Endothelial cell (in vitro differentiated cells): ENCODE measurements at regions not wholly inside any gene's neighbourhood (a gene's known extent, or its start where the extent isn't known, plus 50 kb on each side); places are given as distances from the start of the nearest gene placed in this dataset.

Experiments
- DNase-seq: peaks from one replicate; pipeline ENCODE4 v3.0.0; 2021; ENCODE audit warnings: low spot score
- H3K27ac Mint-ChIP-seq: one replicate; pipeline ENCODE4 v1.8.0; 2021; ENCODE audit warnings: mixed read lengths, inconsistent platforms; ENCODE audit not compliant: unreplicated experiment
- H3K27me3 Mint-ChIP-seq: one replicate; pipeline ENCODE4 v1.8.0; 2021; ENCODE audit warnings: mild to moderate bottlenecking, moderate library complexity, mixed read lengths, inconsistent platforms; ENCODE audit not compliant: unreplicated experiment
- H3K36me3 Mint-ChIP-seq: one replicate; pipeline ENCODE4 v1.8.0; 2021; ENCODE audit warnings: mild to moderate bottlenecking, low read depth, mixed read lengths, inconsistent platforms; ENCODE audit not compliant: unreplicated experiment
- H3K4me1 Mint-ChIP-seq: one replicate; pipeline ENCODE4 v1.8.0; 2021; ENCODE audit warnings: mild to moderate bottlenecking, mixed read lengths, inconsistent platforms; ENCODE audit not compliant: unreplicated experiment
- H3K4me3 Mint-ChIP-seq: one replicate; pipeline ENCODE4 v1.8.0; 2021; ENCODE audit warnings: mild to moderate bottlenecking, mixed read lengths, inconsistent platforms; ENCODE audit not compliant: unreplicated experiment
- H3K9me3 Mint-ChIP-seq: one replicate; pipeline ENCODE4 v1.8.0; 2021; ENCODE audit warnings: mixed read lengths, inconsistent platforms; ENCODE audit not compliant: unreplicated experiment
- TF ChIP-seq, protein P1 (sequence below): fragments of 200-600 bp; sonication (generic); IDR thresholded peaks from one replicate; pipeline ENCODE4 v1.5.0; 2021; ENCODE audit warnings: antibody characterized with exemption; ENCODE audit not compliant: unreplicated experiment

DNA sequence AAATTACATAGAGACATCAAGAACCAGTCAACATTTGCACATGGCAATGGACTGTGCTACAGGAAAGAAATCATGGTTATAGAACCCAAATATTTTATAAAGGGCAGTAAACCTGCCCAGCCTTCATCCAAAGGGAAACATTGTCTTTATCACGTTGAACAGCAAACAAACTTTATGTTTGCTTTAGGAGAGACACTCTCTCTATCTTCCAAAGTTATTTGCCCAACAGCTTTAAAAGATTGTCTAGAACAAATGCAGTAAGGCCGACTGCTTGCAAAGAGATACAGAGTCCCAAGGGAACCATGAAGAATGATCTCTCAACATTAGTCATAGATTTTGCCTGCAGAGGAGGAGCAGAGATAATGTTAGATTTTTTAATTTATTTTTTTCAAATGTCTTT is 1323.5 kb upstream of the SLC10A2 start:
- Mint-ChIP-seq H3K4me1 (no peaks in the 10 kb centered on the region), H3K27me3 (no peaks in the 10 kb centered on the region), H3K9me3 (peaks cover 5% of the 10 kb centered on the region), H3K4me3 (no peak overlapping the region), H3K36me3 (no peaks in the 10 kb centered on the region), H3K27ac (no peak overlapping the region)
- TF ChIP-seq, protein P1, sequence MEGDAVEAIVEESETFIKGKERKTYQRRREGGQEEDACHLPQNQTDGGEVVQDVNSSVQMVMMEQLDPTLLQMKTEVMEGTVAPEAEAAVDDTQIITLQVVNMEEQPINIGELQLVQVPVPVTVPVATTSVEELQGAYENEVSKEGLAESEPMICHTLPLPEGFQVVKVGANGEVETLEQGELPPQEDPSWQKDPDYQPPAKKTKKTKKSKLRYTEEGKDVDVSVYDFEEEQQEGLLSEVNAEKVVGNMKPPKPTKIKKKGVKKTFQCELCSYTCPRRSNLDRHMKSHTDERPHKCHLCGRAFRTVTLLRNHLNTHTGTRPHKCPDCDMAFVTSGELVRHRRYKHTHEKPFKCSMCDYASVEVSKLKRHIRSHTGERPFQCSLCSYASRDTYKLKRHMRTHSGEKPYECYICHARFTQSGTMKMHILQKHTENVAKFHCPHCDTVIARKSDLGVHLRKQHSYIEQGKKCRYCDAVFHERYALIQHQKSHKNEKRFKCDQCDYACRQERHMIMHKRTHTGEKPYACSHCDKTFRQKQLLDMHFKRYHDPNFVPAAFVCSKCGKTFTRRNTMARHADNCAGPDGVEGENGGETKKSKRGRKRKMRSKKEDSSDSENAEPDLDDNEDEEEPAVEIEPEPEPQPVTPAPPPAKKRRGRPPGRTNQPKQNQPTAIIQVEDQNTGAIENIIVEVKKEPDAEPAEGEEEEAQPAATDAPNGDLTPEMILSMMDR: no peak
- DNase-seq: no peak

GRCh38 chr13:104387510-104387909 is 1321.3 kb upstream of the SLC10A2 start:
- Mint-ChIP-seq H3K27ac (no peak overlapping the region), H3K36me3 (no peaks in the 10 kb centered on the region), H3K4me1 (no peaks in the 10 kb centered on the region), H3K9me3 (peaks cover 5% of the 10 kb centered on the region), H3K4me3 (no peak overlapping the region), H3K27me3 (no peaks in the 10 kb centered on the region)
- DNase-seq: no peak
- TF ChIP-seq, protein P1: no peak

DNA sequence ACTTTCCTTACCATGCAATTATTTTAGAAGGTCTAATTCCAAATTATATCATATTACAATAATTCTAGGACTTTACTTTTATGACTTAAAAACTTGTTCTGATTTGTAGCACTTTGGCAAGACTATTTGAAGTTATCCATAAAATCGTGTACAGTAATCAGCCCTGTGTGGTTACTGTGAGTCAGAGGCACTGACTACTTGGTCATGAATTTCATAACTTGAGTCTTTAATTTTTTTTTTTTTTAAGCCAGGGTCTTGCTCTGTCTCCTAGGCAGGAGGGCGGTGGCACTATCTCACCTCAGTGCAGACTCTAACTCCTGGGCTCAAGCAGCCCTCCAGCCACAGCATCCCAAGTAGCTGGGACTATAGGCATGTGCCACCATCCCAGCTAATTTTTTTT is 1319.2 kb upstream of the SLC10A2 start:
- Mint-ChIP-seq H3K4me1 (no peaks in the 10 kb centered on the region), H3K27ac (no peak overlapping the region), H3K36me3 (no peaks in the 10 kb centered on the region), H3K4me3 (no peak overlapping the region), H3K9me3 (peaks cover 5% of the 10 kb centered on the region), H3K27me3 (no peaks in the 10 kb centered on the region)
- DNase-seq: no peak
- TF ChIP-seq, protein P1: no peak

DNA sequence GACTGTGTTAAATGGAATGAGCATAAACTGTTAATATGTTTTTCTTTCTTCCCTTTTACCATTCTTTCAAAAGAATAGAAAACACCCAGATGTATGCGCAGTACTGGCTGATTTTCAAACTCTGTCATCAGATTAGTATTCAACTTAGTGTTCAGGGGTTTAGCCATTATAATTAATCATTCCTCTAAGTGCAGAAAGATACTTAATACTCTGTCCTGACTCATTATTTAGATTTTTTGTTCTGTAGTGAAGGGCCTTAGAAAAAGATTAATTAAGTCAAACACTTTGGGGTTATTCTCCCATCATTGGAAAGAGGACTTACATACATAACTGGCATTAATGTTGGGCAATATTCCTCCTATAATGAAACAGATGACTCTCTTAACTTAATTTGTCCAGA is 1316.7 kb upstream of the SLC10A2 start:
- TF ChIP-seq, protein P1: no peak
- H3K4me1 Mint-ChIP-seq: no peaks in the 10 kb centered on the region
- no peak overlapping the region for H3K27ac Mint-ChIP-seq
- H3K27me3 Mint-ChIP-seq: no peaks in the 10 kb centered on the region
- no peaks in the 10 kb centered on the region for H3K36me3 Mint-ChIP-seq
- no peak for DNase-seq
- no peak overlapping the region for H3K4me3 Mint-ChIP-seq
- H3K9me3 Mint-ChIP-seq: peaks cover 3% of the 10 kb centered on the region

- no peak for DNase-seq
- TF ChIP-seq, protein P1: no peak
- Mint-ChIP-seq H3K36me3 (no peaks in the 10 kb centered on the region), H3K4me1 (no peaks in the 10 kb centered on the region), H3K27ac (no peak overlapping the region), H3K9me3 (no peaks in the 10 kb centered on the region), H3K4me3 (no peak overlapping the region), H3K27me3 (no peaks in the 10 kb centered on the region)
Measured at GRCh38 chr13:104376588-104376987, 1310.4 kb upstream of the SLC10A2 start.
